MM.1S (cell line): ENCODE measurements at regions not wholly inside any gene's neighbourhood (a gene's known extent, or its start where the extent isn't known, plus 50 kb on each side); places are given as distances from the start of the nearest gene placed in this dataset.

ENCODE experiments used
- DNase-seq: peaks from one replicate; pipeline ENCODE4 v3.0.0-alpha.2; 2015
- H2AFZ ChIP-seq: fragments of 300-600 bp; sonication (generic); 2 replicates; pipeline ENCODE4 v1.6.0; 2016; ENCODE audit warnings: antibody characterized with exemption, low read length
- H3F3A ChIP-seq: fragments of 300-600 bp; sonication (generic); 2 replicates; pipeline ENCODE4 v1.6.1; 2016; ENCODE audit warnings: mild to moderate bottlenecking, antibody characterized with exemption, low read length, moderate library complexity, mixed read lengths; ENCODE audit not compliant: insufficient read depth
- H3K27ac ChIP-seq: fragments of 300-600 bp; sonication (generic); 2 replicates; pipeline ENCODE4 v1.5.1; 2016; ENCODE audit warnings: mild to moderate bottlenecking, low read length
- H3K27me3 ChIP-seq: fragments of 300-600 bp; sonication (generic); replicated peaks from 2 replicates; pipeline ENCODE4 v1.6.0; 2016; ENCODE audit warnings: low read length; ENCODE audit not compliant: insufficient read depth
- H3K36me3 ChIP-seq: fragments of 300-600 bp; sonication (generic); replicated peaks from 2 replicates; pipeline ENCODE4 v1.6.1; 2016; ENCODE audit warnings: mild to moderate bottlenecking, low read length, mixed read lengths; ENCODE audit not compliant: insufficient read depth
- H3K4me1 ChIP-seq: fragments of 300-600 bp; sonication (generic); 2 replicates; pipeline ENCODE4 v1.6.1; 2016; ENCODE audit warnings: low read length, mixed read lengths
- H3K4me2 ChIP-seq: fragments of 300-600 bp; sonication (generic); 2 replicates; pipeline ENCODE4 v1.6.0; 2016; ENCODE audit warnings: low read depth, low read length
- H3K4me3 ChIP-seq: fragments of 300-600 bp; sonication (generic); 2 replicates; pipeline ENCODE4 v1.5.1; 2016; ENCODE audit warnings: low read length, mixed read lengths
- H3K79me2 ChIP-seq: fragments of 300-600 bp; sonication (generic); 2 replicates; pipeline ENCODE4 v1.6.1; 2016; ENCODE audit warnings: mixed run types, low read length, mixed read lengths
- H3K9ac ChIP-seq: fragments of 300-600 bp; sonication (generic); 2 replicates; pipeline ENCODE4 v1.6.1; 2016; ENCODE audit warnings: low read length, mixed read lengths
- H3K9me2 ChIP-seq: fragments of 300-600 bp; sonication (generic); replicated peaks from 2 replicates; pipeline ENCODE4 v1.6.1; 2016; ENCODE audit warnings: mild to moderate bottlenecking, low read length, mixed read lengths; ENCODE audit not compliant: insufficient read depth
- H3K9me3 ChIP-seq: fragments of 300-600 bp; sonication (generic); replicated peaks from 2 replicates; pipeline ENCODE4 v1.6.1; 2016; ENCODE audit warnings: mild to moderate bottlenecking, low read length, mixed read lengths; ENCODE audit not compliant: insufficient read depth
- H4K20me1 ChIP-seq: fragments of 300-600 bp; sonication (generic); 2 replicates; pipeline ENCODE4 v1.6.1; 2016; ENCODE audit warnings: mild to moderate bottlenecking, low read length, moderate library complexity, mixed read lengths; ENCODE audit not compliant: insufficient read depth
- EZH2 ChIP-seq: fragments of 300-600 bp; sonication (generic); optimal IDR thresholded peaks from 2 replicates; pipeline ENCODE3; 2017; ENCODE audit warnings: low read depth, mild to moderate bottlenecking, antibody characterized with exemption, low read length, mixed read lengths
- EZH2phosphoT487 ChIP-seq: fragments of 300-600 bp; sonication (generic); IDR thresholded peaks from 2 replicates; pipeline ENCODE4 v1.6.1; 2018; ENCODE audit warnings: antibody characterized with exemption, low read length
- TF ChIP-seq, protein P1 (sequence below): fragments of 300-600 bp; sonication (generic); IDR thresholded peaks from 2 replicates; pipeline ENCODE4 v1.5.1; 2016; ENCODE audit warnings: antibody characterized with exemption, low read length, mixed read lengths

DNA sequence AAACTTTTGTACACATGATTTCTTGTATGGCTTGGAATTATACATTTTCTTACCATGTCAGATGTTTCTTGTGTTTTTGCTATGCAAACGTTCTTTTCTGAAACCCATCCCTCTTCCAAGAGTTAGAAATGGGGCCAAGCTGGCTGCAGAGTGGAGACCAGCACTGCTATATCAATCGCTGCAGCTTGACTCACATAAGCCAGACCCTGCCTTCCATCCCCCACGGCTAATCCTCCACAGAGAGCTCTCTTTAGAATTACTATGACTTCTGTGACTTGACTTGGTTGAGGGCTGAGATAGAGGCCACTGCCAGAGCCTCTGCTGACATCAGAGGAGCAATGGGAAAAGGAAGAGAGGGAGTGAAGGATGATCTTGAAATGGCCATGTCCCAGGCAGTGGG, 147.9 kb downstream of the DACT1 start:
- no peaks in the 10 kb centered on the region for H4K20me1 ChIP-seq
- H3K9me3 ChIP-seq: no peaks in the 10 kb centered on the region
- H3K79me2 ChIP-seq: no peaks in the 10 kb centered on the region
- no peak overlapping the region for H3K9ac ChIP-seq
- no peak overlapping the region for H3K4me3 ChIP-seq
- no peak overlapping the region for H3K4me2 ChIP-seq
- no peak for DNase-seq
- H3K4me1 ChIP-seq: no peaks in the 10 kb centered on the region
- H3K36me3 ChIP-seq: no peaks in the 10 kb centered on the region
- H3K27me3 ChIP-seq: no peaks in the 10 kb centered on the region
- no peak overlapping the region for H3K27ac ChIP-seq
- no peaks in the 10 kb centered on the region for H3K9me2 ChIP-seq
- no peak for TF ChIP-seq EZH2
- no peaks in the 10 kb centered on the region for H3F3A ChIP-seq
- no peak overlapping the region for H2AFZ ChIP-seq

- H3K9me2 ChIP-seq: no peaks in the 10 kb centered on the region
- no peaks in the 10 kb centered on the region for H3K79me2 ChIP-seq
- H3K4me3 ChIP-seq: no peak overlapping the region
- no peak overlapping the region for H3K27ac ChIP-seq
- no peaks in the 10 kb centered on the region for H3K27me3 ChIP-seq
- H3K9ac ChIP-seq: no peak overlapping the region
- H3K9me3 ChIP-seq: no peaks in the 10 kb centered on the region
- no peak overlapping the region for H3K4me2 ChIP-seq
- H4K20me1 ChIP-seq: no peaks in the 10 kb centered on the region
- no peaks in the 10 kb centered on the region for H3K36me3 ChIP-seq
- no peak overlapping the region for H2AFZ ChIP-seq
- no peaks in the 10 kb centered on the region for H3K4me1 ChIP-seq
- H3F3A ChIP-seq: no peaks in the 10 kb centered on the region
- TF ChIP-seq, protein P1, sequence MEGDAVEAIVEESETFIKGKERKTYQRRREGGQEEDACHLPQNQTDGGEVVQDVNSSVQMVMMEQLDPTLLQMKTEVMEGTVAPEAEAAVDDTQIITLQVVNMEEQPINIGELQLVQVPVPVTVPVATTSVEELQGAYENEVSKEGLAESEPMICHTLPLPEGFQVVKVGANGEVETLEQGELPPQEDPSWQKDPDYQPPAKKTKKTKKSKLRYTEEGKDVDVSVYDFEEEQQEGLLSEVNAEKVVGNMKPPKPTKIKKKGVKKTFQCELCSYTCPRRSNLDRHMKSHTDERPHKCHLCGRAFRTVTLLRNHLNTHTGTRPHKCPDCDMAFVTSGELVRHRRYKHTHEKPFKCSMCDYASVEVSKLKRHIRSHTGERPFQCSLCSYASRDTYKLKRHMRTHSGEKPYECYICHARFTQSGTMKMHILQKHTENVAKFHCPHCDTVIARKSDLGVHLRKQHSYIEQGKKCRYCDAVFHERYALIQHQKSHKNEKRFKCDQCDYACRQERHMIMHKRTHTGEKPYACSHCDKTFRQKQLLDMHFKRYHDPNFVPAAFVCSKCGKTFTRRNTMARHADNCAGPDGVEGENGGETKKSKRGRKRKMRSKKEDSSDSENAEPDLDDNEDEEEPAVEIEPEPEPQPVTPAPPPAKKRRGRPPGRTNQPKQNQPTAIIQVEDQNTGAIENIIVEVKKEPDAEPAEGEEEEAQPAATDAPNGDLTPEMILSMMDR: no peak
- TF ChIP-seq EZH2 (no peak), EZH2phosphoT487 (no peak)
- DNase-seq: no peak
These were observed 149.8 kb downstream of the DACT1 start for GRCh38 chr14:58787592-58787991.

DNA sequence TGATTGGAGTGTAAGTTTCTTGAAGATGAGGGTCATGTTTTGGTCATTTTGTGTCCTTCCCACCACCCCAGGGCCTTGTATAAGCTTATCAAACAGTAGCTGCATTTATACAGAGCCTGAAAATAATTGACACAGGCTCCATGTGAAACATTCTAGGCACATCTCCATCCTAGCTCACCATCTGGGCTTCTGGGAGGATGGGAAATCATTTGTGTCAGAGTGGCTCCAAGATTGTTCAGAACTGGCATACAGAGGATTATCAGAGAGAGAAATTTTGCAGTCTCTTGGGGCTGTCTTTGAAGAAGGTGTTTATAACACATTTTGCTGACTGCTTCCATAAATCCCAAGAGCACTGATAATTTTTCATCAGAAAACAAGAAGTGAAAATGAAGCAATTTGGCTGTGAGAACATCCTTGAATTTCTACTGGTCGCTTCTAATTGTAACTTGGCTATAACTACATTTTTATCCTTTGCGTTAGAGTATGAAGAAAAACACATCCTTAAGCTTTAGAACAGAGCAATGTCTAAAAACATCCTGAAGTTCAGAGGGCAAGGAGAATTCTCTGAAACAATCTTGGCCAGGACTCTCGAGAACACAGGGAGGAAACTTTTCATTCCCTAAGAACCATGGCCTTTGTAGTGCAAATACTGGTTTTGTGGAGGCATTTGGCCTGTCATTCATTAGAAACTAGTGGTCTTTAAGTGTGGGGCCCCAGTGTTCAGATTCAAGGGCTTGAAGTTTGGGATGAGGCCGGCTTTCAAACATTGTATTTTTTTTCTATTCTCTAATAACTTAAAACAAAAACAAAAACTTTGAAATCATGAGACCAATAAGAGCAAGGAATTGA, 151.1 kb downstream of the DACT1 start:
- no peaks in the 10 kb centered on the region for H3K79me2 ChIP-seq
- H3K4me1 ChIP-seq: no peaks in the 10 kb centered on the region

More for the DNA sequence above, 151.1 kb downstream of the DACT1 start:
- Histone ChIP-seq H3K9me2 (no peaks in the 10 kb centered on the region), H3F3A (no peaks in the 10 kb centered on the region), H3K9me3 (no peaks in the 10 kb centered on the region), H3K9ac (no peak overlapping the region), H3K36me3 (no peaks in the 10 kb centered on the region), H2AFZ (no peak overlapping the region), H3K27ac (no peak overlapping the region), H3K4me3 (no peak overlapping the region), H3K4me2 (no peak overlapping the region), H3K27me3 (no peaks in the 10 kb centered on the region), H4K20me1 (no peaks in the 10 kb centered on the region)
- TF ChIP-seq EZH2phosphoT487: no peak
- no peak for TF ChIP-seq EZH2
- TF ChIP-seq, protein P1: no peak
- no peak for DNase-seq
